GM12892 (cell line): ENCODE measurements at regions not wholly inside any gene's neighbourhood (a gene's known extent, or its start where the extent isn't known, plus 50 kb on each side); places are given as distances from the start of the nearest gene placed in this dataset.

ENCODE experiments used
- POLR2A ChIP-seq: IDR thresholded peaks from 2 replicates; pipeline ENCODE4 v1.6.1; 2011; ENCODE audit warnings: low read depth, low read length, control low read depth
- POLR2AphosphoS5 ChIP-seq: IDR thresholded peaks from 2 replicates; pipeline ENCODE4 v1.6.1; 2011; ENCODE audit warnings: low read depth, low read length, control low read depth
- TAF1 ChIP-seq: IDR thresholded peaks from 2 replicates; pipeline ENCODE4 v1.6.1; 2011; ENCODE audit warnings: low read depth, mild to moderate bottlenecking, control low read depth, low read length, borderline replicate concordance

DNA sequence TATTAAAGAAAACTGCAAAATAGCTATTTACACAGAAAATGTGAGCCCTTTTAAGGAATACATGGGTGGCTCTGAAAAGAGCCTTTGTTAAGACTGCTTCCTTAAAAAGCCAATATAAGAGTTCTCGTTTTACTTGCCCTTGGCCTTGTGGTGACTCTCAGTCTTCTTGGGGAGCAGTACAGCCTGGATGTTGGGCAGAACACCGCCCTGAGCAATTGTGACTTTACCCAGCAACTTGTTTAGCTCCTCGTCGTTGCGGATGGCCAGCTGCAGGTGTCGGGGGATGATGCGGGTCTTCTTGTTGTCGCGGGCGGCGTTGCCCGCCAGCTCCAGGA lies 111.5 kb downstream of the HFE start:
- TF ChIP-seq POLR2AphosphoS5 = peak; percentile 68; the same call in 1 of the 2 replicates
- TF ChIP-seq POLR2A = peak; percentile 18
- TF ChIP-seq TAF1 = no peak
